Transverse colon (tissue), 4 donors: ENCODE measurements at regions not wholly inside any gene's neighbourhood (a gene's known extent, or its start where the extent isn't known, plus 50 kb on each side); places are given as distances from the start of the nearest gene placed in this dataset.

Experiments
- DNase-seq: peaks from one replicate; pipeline ENCODE4 v3.0.0-alpha.2; 2019
- H3K27ac ChIP-seq, 4 donors: fragments of 200-600 bp; sonication (generic); 2 replicates each; pipeline ENCODE4 v1.5.1; 2016 to 2018; ENCODE audit warnings: inconsistent platforms in 4 of 4
- H3K27me3 ChIP-seq: fragments of 200-600 bp; sonication (generic); 2 replicates; pipeline ENCODE4 v1.5.1; 2017; ENCODE audit warnings: inconsistent platforms
- H3K36me3 ChIP-seq, 4 donors: fragments of 200-600 bp; sonication (generic); 2 replicates each; pipeline ENCODE4 v1.5.1; 2017 to 2019; ENCODE audit warnings: inconsistent platforms in 4 of 4
- H3K4me1 ChIP-seq, 4 donors: fragments of 200-600 bp; sonication (generic); 2 replicates each; pipeline ENCODE4 v1.5.1; 2017 to 2020; ENCODE audit warnings: inconsistent platforms in 4 of 4
- H3K4me3 ChIP-seq, 4 donors: fragments of 200-600 bp; sonication (generic); 1 replicate in 1 of 4; 2 replicates in 3 of 4; pipeline versions ENCODE4 v1.5.1 to v1.6.1; 2017 to 2019; ENCODE audit warnings: inconsistent platforms in 4 of 4
- H3K9me3 ChIP-seq, 2 donors: fragments of 200-600 bp; sonication (generic); 2 replicates each; pipeline ENCODE4 v1.5.1; 2017 to 2019; ENCODE audit warnings: inconsistent platforms in 2 of 2
- EP300 ChIP-seq: sonication (generic); formaldehyde crosslinking; IDR thresholded peaks from one replicate; pipeline ENCODE4 v1.6.1; 2017; ENCODE audit warnings: antibody characterized with exemption, low read depth
- POLR2A ChIP-seq: fragments of 450-650 bp; IDR thresholded peaks from one replicate; pipeline ENCODE4 v1.6.1; 2016; ENCODE audit warnings: antibody characterized with exemption, mild to moderate bottlenecking, moderate library complexity
- POLR2AphosphoS5 ChIP-seq, 3 donors: sonication (generic); formaldehyde crosslinking; IDR thresholded peaks; one replicate each; pipeline ENCODE4 v1.6.1; 2016; ENCODE audit warnings: antibody characterized with exemption in 3 of 3
- WGBS, 2 donors: methylation state at CpG; one replicate each; pipeline ENCODE4 v1.1.5; 2018; ENCODE audit warnings: low coverage in 1 of 2; 5-methylcytosine and 5-hydroxymethylcytosine counted together
- in situ Hi-C, 4 donors: fragments of 200-750 bp; cut with MboI; loops; one replicate each; pipeline versions ENCODE4 v1.15.0 to v1.15.1; 2017; ENCODE audit warnings: low sequenced_read_pairs in 3 of 4, low pct_ligation_motif_present in 1 of 4, low pct_unique_long_range_greater_than_20kb in 1 of 4
- intact Hi-C: fragments of 100-400 bp; cut with DNase I; formaldehyde crosslinking; loops from one replicate; pipeline ENCODE4 v1.15.1; 2023; ENCODE audit warnings: low total_unique reads
- TF ChIP-seq, protein P1 (sequence below), 5 experiments: fragments of 200-600 bp in 3 of 5; fragments of 450-650 bp in 2 of 5; sonication (generic) in 3 of 5; IDR thresholded peaks; 1 replicate in 2 of 5; 2 replicates in 3 of 5; pipeline ENCODE4 v1.5.1; 2016 to 2017; ENCODE audit warnings: antibody characterized with exemption in 5 of 5, inconsistent platforms in 3 of 5, mild to moderate bottlenecking in 2 of 5, moderate library complexity in 1 of 5

DNA sequence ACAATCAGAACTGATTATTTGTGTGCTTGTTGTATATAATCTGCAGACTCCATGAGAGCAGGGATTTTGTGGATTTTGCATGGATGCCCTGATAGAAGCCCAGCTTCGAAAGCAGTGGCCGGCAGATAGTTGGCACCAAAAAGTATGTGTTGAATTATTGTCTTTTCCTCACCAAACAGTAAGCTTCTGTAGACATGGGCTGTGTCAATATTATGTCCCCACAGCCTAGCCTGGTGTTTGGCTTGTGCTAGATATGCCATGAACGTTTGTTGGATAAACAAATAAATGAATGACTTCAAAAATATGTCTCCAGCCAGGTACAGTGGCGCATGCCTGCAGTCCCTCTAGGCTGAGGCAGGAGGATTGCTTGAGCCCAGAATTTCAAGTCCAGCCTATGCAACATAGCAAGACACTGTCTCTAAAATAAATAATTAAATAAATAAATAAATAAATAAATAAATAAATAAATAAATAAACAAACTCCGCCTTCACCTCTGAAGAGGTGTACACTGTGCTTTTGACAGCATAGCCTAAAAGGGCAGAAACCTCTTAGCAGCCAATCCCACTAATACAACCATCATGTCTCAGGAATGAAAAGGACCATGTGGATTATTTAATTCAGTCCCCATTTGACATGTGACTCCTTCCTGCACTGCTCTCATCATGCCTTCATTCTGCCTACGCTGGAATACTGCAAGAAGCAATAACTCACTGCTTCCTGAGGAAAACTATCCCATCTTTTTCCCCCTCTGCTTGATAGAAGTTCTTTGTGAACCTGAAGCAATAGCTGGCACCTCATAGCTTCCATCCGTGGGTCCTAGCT lies 335.2 kb downstream of the FBXW7 start:
- Histone ChIP-seq H3K4me1 (no peaks in the 10 kb centered on the region), H3K27ac (no peak overlapping the region), H3K36me3 (no peaks in the 10 kb centered on the region), H3K4me3 (no peak overlapping the region), H3K9me3 (no peaks in the 10 kb centered on the region), H3K27me3 (no peaks in the 10 kb centered on the region)
- intact Hi-C loops, result no loop called here
- TF ChIP-seq POLR2A (no peak), POLR2AphosphoS5 (IDR thresholded peaks at IDR 0.05) (no peak)
- TF ChIP-seq, protein P1, sequence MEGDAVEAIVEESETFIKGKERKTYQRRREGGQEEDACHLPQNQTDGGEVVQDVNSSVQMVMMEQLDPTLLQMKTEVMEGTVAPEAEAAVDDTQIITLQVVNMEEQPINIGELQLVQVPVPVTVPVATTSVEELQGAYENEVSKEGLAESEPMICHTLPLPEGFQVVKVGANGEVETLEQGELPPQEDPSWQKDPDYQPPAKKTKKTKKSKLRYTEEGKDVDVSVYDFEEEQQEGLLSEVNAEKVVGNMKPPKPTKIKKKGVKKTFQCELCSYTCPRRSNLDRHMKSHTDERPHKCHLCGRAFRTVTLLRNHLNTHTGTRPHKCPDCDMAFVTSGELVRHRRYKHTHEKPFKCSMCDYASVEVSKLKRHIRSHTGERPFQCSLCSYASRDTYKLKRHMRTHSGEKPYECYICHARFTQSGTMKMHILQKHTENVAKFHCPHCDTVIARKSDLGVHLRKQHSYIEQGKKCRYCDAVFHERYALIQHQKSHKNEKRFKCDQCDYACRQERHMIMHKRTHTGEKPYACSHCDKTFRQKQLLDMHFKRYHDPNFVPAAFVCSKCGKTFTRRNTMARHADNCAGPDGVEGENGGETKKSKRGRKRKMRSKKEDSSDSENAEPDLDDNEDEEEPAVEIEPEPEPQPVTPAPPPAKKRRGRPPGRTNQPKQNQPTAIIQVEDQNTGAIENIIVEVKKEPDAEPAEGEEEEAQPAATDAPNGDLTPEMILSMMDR (IDR thresholded peaks at IDR 0.05), result no peak
- no peak for DNase-seq
- in situ Hi-C loops, result no loop called here
- 68 to 69% methylated on average over 4 to 7 of the region's 7 CpGs for WGBS, 2 donors

DNA sequence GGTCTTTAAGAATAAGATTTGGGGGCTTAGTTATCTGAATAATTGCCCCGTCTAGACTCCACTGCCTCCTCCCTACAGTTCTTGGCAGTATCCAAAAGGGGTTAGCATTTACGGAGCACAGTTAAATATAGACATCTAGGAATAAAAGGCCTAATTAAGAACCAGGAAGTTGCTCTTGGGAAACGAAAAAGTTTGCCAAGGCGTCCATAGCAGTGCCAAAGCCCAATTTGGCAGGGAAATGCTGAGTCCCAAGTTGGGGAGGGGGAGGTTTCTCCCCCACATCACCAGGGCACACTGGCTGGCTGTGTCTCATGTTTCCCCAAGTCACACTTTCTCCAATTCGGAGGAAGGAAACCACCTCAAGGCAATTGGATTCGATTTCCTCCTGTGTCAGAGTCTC lies 338.7 kb downstream of the FBXW7 start:
- Histone ChIP-seq H3K36me3 (no peaks in the 10 kb centered on the region), H3K4me1 (no peaks in the 10 kb centered on the region), H3K9me3 (no peaks in the 10 kb centered on the region), H3K27ac (no peak overlapping the region), H3K4me3 (no peak overlapping the region), H3K27me3 (no peaks in the 10 kb centered on the region)
- no peak for DNase-seq
- TF ChIP-seq POLR2AphosphoS5 (IDR thresholded peaks at IDR 0.05) (no peak), EP300 (no peak), POLR2A (no peak)
- TF ChIP-seq, protein P1 (IDR thresholded peaks at IDR 0.05), result no peak
- intact Hi-C loops, result no loop called here
- 57 to 63% methylated on average over 6 of the region's 6 CpGs for WGBS, 2 donors
- in situ Hi-C loops, result no loop called here

DNA sequence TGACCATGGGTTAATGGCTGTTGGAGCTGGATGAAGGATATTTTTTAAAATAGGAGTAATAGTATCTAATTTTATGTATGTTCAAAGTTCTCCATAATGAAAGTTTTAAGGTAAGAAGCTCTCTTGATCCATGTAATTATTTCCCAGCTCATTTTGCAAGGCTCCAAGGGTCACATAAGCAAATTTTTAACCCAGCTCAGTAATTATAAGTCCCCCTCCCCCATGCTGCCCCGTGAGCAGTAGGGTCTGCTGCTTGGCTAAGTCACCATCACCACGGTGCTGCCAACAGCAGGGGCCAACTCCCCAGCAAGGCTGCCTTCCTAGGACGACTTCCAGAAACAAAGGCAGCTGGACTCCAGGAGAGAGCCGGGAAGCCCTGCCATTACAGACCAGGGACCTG lies 340.0 kb downstream of the FBXW7 start:
- no peak for DNase-seq
- no peaks in the 10 kb centered on the region for H3K36me3 ChIP-seq

DNA sequence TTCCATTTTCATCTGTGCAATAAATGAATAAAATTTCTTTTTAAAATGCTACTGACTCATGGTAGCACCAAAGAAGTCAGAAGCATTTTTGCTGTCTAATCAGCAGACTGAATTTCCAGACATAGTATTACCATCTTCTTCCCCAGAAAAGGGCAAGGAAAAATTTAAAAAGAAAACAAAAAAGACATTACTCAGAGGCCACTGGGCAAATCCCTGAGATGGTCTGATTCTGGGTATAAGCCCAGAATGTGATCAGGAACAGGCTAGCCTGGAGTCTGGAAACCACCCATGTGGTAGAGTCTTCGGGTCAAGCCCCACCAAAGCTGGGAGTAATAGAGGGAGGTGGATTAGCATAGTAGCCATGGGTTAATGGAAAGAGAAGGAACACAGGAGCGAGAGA lies 342.8 kb downstream of the FBXW7 start:
- DNase-seq, result no peak
- Histone ChIP-seq H3K27ac (no peak overlapping the region), H3K9me3 (no peaks in the 10 kb centered on the region), H3K4me3 (no peak overlapping the region), H3K27me3 (no peaks in the 10 kb centered on the region), H3K36me3 (no peaks in the 10 kb centered on the region), H3K4me1 (no peaks in the 10 kb centered on the region)
- 76 to 85% methylated on average over 2 of the region's 2 CpGs for WGBS, 2 donors
- intact Hi-C loops, result no loop called here
- no peak for TF ChIP-seq POLR2A
- TF ChIP-seq, protein P1 (IDR thresholded peaks at IDR 0.05), result no peak
- no peak for TF ChIP-seq EP300
- TF ChIP-seq POLR2AphosphoS5 (IDR thresholded peaks at IDR 0.05), result no peak
- in situ Hi-C loops, result no loop called here

More for the DNA sequence above, 340.0 kb downstream of the FBXW7 start:
- TF ChIP-seq EP300 (no peak), POLR2AphosphoS5 (IDR thresholded peaks at IDR 0.05) (no peak)
- Histone ChIP-seq H3K4me1 (no peaks in the 10 kb centered on the region), H3K27ac (no peak overlapping the region), H3K9me3 (no peaks in the 10 kb centered on the region), H3K27me3 (no peaks in the 10 kb centered on the region), H3K4me3 (no peak overlapping the region)
- WGBS, 2 donors, result 73% methylated on average over 4 of the region's 4 CpGs; no CpG with 5 or more reads in 1 of the 2 donors
- in situ Hi-C loops (no loop called here), intact Hi-C loops (no loop called here)
